ENCODE measurements at regions not wholly inside any gene's neighbourhood (a gene's known extent, or its start where the extent isn't known, plus 50 kb on each side); places are given as distances from the start of the nearest gene placed in this dataset.

GRCh38 chr12:33639975-33640374 is 200.4 kb upstream of the SYT10 start:
- TF ChIP-seq CTCF (IDR thresholded peaks at IDR 0.05) (no peak), POLR2A (IDR thresholded peaks at IDR 0.05) (no peak)
